Stimulated activated CD8-positive, alpha-beta memory T cell treated with anti-CD3 and anti-CD28 coated beads, Interleukin-2, amount 100 ng/mL, for 48 hours (primary cell): ENCODE measurements at regions not wholly inside any gene's neighbourhood (a gene's known extent, or its start where the extent isn't known, plus 50 kb on each side); places are given as distances from the start of the nearest gene placed in this dataset.
"Not testable (repeated sequence)": the region's sequence is repeated elsewhere in the genome, so short reads cannot be mapped to it uniquely, and the experiment has no call there.

Experiments
- DNase-seq, 2 donors: peaks; one replicate each; pipeline ENCODE4 v3.0.0-alpha.2; 2020; ENCODE audit warnings: low read depth in 2 of 2

- DNase-seq: no peak
These were observed 892.1 kb upstream of the DDX18 start for GRCh38 chr2:116922414-116922813.

GRCh38 chr2:116924509-116924908 is 890.0 kb upstream of the DDX18 start:
- DNase-seq: no peak

GRCh38 chr2:116935097-116935814 is 879.2 kb upstream of the DDX18 start:
- no peak for DNase-seq

GRCh38 chr2:116948258-116948657 is 866.2 kb upstream of the DDX18 start:
- no peak for DNase-seq

GRCh38 chr2:116949249-116949648 is 865.2 kb upstream of the DDX18 start:
- no peak for DNase-seq

GRCh38 chr2:116952254-116952653 is 862.2 kb upstream of the DDX18 start:
- no peak for DNase-seq

GRCh38 chr2:116955646-116956045 is 858.8 kb upstream of the DDX18 start:
- DNase-seq: no peak

GRCh38 chr2:116975608-116976007 is 838.9 kb upstream of the DDX18 start:
- no peak for DNase-seq

- no peak for DNase-seq
These were observed 834.4 kb upstream of the DDX18 start for GRCh38 chr2:116979916-116980764.

- DNase-seq: no peak
These were observed 827.0 kb upstream of the DDX18 start for GRCh38 chr2:116987447-116987846.

- no peak for DNase-seq
These were observed 826.2 kb upstream of the DDX18 start for GRCh38 chr2:116988303-116988702.

- no peak for DNase-seq
These were observed 795.1 kb upstream of the DDX18 start for GRCh38 chr2:117019357-117019756.

GRCh38 chr2:117027646-117028045 is 786.8 kb upstream of the DDX18 start:
- no peak for DNase-seq

- DNase-seq: not testable (repeated sequence)
These were observed 785.8 kb upstream of the DDX18 start for GRCh38 chr2:117028708-117029107.

GRCh38 chr2:117055499-117056375 is 758.8 kb upstream of the DDX18 start:
- no peak for DNase-seq

- DNase-seq: no peak
These were observed 758.1 kb upstream of the DDX18 start for GRCh38 chr2:117056376-117056748.

- no peak for DNase-seq
These were observed 757.5 kb upstream of the DDX18 start for GRCh38 chr2:117057016-117057415.

GRCh38 chr2:117058366-117058765 is 756.1 kb upstream of the DDX18 start:
- DNase-seq: no peak

- DNase-seq: no peak
These were observed 750.5 kb upstream of the DDX18 start for GRCh38 chr2:117064021-117064420.

GRCh38 chr2:117065912-117066311 is 748.6 kb upstream of the DDX18 start:
- no peak for DNase-seq

- DNase-seq: no peak
These were observed 746.6 kb upstream of the DDX18 start for GRCh38 chr2:117067900-117068299.

GRCh38 chr2:117068371-117068770 is 746.1 kb upstream of the DDX18 start:
- DNase-seq: no peak
